NCI-H2107 treated with DMSO at 0.1 percent for 48 hours (cell line): ENCODE measurements at regions not wholly inside any gene's neighbourhood (a gene's known extent, or its start where the extent isn't known, plus 50 kb on each side); places are given as distances from the start of the nearest gene placed in this dataset.

Source experiments
- DNase-seq: peaks from one replicate; lab custom pipeline; 2025; ENCODE audit not compliant: unreplicated experiment; lab: John Stamatoyannopoulos, UW

DNA sequence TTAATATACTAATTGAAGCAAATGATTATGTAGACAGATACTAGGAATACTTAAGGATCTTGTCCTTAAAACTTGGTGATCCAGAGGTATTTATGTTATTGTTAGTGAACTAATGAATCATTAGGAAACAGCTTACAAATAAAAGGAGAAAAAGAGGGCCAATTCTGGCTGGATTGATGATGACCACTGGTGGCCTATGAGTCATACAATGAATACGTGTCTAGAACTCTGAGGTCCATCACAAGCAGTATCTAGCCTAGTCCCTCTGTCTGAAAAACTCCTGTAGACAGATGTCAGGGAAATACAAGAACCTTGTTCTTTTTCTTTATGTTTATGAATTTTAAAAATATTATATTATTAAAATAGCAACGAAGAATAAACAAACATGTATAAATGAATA is 51.7 kb upstream of the RTL1 start:
- DNase-seq, result no peak

DNA sequence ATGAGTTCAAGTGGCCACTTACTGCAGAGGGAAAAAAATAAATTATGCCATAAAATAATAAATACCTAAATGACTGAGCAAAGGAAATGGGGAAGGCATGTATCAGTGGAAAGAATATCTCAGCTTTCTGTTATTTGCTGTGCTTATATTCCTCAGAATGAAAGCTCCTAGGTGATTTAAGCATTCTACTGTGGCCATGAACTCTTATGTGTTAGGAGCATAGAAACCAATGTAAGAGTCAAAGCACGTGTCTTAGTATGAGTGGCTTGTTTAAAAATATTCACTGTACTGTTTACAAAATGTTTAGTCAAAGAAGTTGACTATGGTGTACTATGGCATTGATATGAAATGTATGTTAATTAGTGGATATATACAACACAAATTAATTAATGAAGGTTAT is 59.0 kb upstream of the RTL1 start:
- DNase-seq, result no peak

DNA sequence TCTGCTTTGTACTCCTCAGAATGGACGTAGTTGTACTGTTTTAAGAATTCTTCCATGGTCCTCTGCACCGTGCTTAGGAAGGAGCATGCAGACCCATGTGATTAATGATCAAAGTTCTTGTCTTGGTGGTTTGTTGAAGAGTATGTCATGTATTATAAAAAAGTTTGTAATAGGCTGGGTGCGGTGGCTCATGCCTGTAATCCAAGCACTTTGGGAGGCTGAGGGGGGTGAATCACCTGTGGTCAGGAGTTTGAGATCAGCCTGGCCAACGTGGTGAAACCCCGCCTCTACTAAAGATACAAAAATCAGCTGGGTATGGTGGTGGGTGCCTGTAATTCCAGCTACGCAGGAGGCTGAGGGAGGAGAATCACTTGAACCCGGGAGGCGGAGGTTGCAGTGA is 61.8 kb upstream of the RTL1 start:
- DNase-seq, result no peak

DNA sequence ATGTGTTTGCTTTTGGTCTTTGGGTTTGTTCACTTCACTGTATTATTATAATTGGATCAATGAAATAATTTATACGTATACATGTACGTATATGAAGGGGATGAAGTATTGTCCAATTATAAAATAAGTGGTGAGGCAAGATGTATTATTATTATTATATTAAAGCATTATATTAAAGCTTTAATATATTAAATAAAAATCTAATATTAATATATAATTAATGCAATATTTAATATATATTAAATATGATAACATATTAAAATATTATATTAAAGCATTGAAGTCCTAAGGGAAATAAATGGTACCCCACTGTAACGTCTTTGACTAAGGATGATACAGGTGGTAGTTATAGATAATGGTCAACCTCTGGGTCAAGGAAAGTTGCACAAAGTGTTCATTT is 63.7 kb upstream of the RTL1 start:
- no peak for DNase-seq

DNA sequence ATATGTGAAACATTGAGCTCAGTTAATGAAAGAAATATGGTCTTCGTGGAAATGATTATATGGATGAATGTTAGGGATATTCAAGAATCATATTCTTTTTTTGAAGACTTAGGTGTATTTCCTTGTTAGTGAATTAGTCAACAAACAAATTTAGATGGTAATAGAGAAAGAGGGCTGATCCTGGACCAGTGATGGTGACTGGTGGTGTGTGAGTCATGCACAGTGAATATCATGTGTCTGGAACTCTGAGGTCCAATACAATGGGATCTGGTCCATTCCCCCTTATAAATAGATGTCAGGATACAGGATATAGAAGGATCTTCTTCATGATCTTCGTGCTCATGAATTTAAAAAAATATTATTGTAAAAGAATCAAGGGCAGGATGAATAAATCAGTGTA is 64.4 kb upstream of the RTL1 start:
- DNase-seq, result no peak

DNA sequence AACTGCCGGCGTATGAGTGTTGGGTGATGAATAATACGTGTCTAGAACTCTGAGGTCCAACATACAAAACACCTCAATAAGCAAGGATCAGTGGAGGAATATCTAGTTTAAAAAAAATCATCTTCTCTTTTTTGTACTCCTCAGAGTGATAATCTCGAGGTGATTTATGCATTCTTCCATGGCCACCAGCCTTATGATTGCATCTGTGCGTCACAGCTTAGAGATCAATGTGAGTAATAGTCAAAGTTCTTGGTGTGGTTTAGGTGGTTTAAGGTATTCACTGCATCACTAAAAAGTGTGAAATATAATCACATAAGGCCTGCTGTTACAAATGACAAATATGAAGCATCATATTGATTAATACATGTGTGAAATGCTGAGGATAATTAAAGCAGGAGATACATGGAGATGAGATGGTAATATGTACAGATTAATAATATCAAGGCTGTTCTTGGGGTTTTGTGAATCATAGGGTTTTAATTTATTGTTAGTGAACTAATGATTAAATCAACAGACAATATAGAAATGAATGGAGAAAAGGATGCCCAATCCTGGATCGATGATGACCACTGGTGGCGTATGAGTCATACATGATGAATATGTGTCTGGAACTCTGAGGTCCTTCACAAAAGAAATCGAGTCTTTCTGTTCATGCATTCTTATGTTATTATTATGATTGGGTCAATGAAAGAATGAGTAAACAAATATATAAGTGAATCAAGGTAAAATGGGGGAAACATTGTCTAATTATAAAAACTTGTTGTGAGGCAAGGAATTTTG is 68.8 kb upstream of the RTL1 start:
- DNase-seq, result no peak

DNA sequence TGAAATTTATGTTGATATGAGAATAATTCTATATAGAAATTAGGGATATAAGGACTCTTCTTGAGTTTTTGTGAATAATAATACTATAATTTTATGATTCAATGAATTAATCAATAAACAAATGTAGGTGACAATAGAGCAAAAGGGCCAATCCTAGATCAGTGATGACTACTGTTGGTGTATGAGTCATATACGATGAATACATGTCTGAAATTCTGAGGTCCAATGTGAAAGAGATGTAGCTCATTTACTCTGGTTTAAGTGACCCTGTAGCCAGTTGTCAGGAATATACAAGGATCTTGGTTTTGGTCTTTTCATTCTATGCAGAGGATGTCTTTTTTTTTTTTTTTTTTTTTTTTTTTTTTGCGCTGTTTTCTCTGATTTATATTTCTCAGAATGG is 72.1 kb upstream of the RTL1 start:
- no peak for DNase-seq

DNA sequence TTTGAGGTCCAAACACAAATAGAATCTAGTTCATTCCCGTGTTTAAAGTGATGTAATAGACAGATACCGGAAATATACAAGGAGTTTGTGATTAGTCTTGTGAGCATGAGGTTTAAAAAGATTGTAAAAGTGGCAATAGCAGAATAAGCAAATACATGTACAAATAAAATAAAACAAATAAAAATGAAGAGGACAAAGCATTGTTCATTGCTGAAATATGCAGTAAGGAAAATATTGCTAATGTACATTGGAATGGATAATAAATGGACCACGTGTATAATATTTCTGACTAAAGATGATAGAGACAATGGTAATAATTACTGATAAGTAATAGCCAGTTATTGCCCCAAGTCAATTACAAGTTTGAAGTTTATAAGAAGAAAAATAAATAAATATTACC is 75.6 kb upstream of the RTL1 start:
- DNase-seq, result no peak

DNA sequence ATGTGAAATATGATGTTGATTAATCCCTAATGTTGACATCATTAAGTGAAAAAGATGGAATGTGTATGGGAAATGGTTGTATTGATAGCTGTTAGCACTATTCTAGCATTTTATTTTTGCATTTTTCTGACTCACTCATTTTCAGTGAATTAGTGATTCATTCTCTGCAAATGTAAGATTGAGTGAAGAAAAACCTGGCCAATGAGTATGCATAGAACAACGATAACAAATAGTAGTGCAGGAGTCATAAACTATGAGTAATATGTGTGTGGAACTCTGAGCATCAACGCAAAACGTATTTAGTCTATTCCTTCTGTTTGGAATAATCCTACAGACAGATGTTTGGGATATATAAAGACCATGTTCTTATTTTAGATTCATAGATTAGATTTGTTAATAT is 76.3 kb upstream of the RTL1 start:
- DNase-seq, result no peak

DNA sequence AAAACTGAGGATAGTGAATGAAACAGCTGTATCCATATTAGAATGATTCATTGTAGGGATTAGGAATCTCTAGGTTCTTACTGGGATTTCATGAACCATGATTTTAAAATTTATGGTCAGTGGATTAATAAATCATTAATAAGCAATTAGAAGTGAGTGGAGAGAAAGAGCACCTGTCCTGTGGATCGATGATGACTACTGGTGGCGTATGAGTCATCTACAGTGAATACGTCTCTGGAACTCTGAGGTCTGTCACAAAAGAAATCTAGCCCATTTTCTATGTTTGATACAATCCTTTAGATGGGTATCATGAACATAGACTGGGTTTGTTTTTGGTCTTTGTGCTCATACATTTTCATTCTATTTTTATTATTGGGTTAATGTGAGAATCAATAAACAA is 77.3 kb upstream of the RTL1 start:
- DNase-seq, result no peak

DNA sequence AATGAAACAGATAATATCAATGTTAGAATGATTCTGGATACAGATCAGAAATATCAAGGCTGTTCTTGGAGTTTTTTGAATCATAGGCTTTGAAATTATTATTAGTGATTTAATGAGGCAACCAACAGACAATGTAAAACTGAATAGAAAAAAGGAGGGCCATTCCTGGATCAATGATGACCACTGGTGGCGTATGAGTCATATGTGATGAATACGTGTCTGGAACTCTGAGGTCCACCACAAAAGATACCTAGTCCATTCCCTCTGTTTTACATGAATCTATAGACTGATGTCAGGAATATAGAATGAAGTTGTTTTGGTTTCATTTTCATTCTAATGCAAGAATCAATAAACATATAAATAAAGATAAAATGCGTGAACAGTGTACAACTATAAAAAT is 78.3 kb upstream of the RTL1 start:
- DNase-seq, result no peak

DNA sequence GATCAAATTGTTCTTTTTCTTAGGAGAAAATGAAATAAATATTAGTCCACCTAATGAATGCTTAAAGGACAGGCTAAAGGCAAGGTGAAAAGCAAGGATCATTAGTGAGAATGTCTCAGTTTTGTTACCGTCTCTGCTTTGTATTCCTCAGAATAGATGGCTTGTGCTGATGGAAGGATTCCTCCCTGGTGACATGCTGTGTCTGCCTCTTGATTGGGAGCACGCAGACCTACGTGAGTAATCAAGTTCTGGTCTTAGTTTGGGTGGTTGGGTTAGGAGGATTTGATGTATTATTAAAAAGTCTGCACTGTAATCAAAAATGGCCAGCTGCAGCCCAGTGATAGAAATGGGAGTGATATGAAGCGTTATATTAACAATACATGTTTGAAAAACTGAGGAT is 78.8 kb upstream of the RTL1 start:
- DNase-seq, result no peak

DNA sequence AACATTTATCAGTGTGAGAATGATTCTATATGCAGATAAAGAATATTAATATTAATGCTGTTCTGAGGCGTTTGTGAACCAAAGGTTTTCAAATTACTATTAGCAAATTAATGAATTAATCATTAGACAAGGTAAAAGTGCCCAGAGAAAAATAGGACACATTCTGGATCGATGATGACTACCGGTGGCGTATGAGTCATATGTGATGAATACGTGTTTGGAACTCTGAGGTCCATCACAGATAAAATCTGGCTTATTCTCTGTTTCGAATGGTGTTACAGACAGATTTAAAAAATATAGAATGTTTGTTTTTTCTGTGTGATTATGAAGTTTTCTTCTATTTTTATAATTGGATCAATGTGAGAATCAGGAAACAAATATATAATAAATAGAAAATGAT is 79.2 kb upstream of the RTL1 start:
- no peak for DNase-seq

DNA sequence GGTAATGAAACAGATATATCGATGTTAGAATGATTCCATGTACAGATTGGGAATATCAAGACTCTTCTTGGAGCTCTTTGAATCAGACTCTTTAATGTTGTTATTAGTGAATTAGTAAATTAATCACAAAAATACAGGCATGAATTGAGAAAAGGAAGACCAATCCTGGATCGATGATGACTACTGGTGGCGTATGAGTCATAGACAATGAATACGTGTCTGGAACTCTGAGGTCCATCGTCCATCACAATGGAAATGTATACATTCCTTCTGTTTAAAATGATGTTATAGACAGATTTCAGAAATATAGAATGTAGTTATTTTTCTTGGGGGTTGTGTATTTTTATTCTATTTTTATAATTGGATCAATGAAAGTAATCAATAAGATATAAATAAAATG is 80.2 kb upstream of the RTL1 start:
- no peak for DNase-seq

DNA sequence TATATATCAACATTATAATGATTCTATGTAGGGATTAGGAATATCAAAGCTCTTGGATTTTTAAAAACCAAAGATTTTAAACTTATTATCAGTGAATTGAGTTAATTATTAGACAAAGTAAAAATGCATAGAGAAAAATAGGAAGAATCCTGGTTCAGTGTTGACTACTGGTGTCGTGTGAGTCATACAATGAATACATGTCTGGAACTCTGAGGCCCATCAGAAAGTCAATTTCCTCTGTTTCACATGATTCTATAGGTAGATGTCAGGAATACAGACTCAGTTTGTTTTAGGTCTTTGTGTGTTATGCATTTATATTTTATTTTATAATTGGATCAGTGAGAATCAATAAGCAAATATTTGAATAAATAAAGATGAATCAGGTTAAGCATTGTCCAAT is 84.5 kb upstream of the RTL1 start:
- DNase-seq, result no peak

DNA sequence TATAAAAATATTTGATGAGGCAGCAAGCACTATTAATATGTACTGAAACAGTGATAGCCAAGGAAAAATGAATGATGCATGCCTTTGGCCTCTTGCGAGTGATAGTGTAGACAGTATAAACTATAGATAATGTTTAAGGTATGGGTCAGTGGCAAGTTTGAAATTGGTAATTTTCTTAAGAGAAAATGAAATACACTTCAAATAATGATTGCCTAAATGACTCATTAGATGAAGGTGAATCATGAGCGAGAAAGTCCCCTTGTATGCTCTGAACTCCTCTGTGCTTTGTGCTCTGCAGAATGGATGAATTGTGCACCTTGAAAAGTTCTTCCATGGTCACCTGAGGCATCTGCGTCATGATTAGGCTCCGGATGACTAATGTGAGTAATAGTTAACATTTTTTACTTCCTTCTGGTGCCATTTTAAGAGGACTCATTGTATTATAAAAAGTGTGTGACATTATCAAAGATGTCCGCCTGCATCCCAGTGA is 84.9 kb upstream of the RTL1 start:
- no peak for DNase-seq

DNA sequence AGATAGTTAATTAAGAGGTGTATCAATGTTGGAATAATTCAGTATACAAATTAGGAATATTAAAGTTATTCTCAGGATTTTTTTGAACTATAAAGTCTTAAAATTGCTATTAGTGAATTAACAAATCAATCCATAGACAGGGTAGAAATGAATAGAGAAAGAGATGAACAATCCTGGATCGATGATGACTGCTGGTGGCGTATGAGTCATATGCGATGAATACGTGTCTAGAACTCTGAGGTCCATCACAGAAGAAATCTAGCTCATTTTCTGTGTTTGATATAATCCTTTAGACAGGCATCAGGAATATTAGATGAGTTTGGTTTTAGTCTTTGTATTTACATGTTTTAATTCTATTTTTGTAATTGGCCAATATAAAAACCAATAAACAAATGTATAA is 85.4 kb upstream of the RTL1 start:
- DNase-seq, result no peak

DNA sequence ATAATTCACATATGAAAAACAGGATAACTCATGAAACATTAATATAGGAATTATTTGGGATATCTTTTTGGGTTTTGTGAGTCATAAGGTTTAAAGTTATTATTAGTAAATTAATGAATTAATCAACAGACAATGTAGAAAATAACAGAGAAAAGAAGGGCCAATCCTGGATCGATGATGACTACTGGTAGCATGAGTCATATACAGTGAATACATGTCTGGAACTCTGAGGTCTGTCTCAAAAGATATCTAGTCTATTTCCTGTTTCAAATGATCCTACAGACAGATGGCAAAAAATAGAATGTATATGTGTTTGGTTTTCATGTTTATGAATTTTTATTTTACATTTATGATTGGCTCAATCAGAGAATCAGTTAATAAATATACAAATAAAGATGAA is 86.4 kb upstream of the RTL1 start:
- no peak for DNase-seq

DNA sequence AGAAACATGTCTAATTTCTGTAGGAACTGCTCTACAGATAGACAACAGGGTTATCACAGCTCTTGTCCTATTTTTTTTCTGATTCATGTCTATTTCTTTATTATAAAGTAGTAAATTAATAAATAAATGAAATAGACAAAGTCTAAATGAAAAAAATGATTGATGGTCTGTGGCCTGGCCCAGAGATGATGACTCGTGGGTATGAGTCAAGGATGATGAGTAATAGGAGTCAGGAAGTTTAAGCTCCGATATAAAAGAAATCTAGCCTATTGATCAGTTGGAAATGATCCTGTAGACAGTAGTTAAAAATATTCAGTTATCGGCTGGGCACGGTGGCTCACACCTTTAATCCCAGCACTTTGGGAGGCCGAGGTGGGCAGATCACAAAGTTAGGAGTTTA is 90.6 kb upstream of the RTL1 start:
- DNase-seq, result no peak

DNA sequence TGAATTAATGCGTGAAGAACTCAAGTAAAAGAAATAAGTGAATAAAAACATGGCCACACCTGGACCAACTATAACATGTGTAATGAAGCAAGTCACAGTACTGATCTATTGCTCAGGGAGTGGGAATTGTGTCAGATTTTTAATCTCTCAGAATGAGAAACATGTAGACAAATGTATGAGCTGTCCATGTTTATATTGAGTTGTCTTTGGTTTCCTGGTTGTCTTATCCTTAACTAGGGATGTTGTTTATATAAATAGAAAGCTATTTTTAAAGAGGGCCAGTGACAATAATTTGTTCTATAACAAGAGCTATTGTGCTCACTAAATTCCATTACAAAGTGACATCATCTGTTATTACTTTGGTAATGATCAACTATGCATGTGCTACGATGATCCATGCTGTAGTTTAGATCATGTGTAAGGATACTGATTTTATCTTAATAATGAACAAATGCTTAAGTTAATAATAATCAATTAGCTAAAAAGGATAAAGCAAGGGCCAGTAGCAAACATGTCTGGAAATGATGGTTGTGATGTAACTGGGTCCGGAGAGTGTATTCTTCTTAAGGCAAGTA is 91.3 kb upstream of the RTL1 start:
- DNase-seq, result no peak

DNA sequence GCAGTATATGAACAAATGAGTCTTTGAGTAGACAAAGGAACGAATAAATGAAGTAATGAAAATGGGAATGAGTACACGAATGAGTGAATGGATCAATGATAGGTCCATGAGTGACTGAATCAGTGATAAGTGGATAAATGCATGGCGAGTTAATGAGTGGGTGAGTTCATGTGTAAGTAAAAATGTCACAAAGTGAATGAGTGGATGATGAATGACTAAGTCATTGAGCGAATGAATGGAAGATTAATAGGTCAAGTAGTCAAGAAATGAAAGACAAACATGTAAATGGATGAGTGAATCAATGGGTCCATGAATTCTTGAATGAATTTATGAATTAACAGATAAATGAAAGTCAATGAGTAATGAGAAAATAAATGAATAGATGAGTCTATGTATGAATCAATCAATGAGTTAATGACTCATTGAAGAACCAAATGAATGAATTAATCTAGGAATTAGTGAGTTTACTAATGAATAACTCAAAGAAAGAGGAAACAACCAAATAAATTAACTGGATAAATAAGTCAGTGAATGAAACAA is 97.3 kb upstream of the RTL1 start:
- DNase-seq, result no peak

DNA sequence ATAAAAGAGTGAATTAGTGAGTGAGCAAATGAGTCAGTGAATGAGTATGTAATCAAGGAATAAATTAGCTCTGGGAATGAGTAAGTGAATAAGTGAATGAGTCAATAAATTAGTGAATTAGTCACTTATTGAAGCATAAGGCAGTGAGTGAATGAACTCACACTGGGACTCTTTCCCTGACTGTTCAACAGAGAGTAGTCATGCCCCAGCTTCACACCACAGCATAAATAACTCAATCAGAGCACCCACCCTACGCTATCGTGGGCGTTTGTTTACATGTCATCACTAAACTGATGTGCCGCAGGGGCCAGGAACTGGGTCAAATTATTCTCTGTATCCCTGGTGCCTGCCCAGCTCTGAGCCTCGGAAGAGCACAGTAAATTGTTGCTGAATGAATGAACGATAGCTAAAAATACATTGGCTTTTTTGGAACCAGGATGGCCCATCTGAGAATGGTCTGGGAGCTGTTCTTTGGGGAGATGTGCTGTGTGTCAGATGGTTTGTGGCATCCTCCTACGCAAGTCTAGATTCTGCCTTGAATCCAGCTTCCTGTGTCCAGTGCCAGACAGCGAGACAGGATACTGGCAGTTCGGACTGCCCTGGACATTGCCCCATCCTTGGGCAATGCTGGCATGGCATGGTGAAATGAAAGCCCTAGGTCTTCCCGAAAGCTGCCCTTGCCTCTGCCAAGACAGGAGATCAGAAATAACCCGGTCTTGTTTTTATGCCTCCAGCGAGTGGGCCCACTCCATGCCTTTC is 98.0 kb upstream of the RTL1 start:
- DNase-seq, result no peak
